ENCODE measurements at regions not wholly inside any gene's neighbourhood (a gene's known extent, or its start where the extent isn't known, plus 50 kb on each side); places are given as distances from the start of the nearest gene placed in this dataset.

DNA sequence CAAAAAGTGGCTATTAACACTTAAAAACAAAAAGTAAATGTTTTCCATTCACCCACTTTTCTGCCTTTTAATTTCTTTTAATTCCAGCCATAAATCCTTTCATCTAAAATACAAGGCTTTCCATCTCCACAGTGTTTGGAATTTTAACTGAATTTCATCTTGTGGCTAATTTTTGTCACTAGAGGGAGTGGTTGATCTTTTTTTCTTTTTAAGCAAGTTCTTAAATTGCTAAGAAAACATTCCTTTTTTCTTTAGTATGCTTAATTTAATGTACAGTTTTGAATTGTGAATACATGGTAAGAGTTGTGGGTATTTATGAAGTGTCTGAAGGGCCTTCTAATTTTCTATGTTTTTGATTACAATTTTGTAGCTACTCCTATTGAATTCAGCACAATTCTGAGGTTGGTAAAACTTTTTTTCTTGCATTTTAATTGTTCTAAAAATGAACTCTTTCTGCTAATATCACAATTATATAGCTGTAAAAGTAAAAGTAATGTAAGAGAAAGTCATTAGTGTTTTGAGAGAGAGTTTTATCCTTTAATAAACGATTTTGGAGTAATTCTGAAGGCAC, 54.9 kb upstream of the ANK3 start:
- H3K36me3 ChIP-seq: no peaks in the 10 kb centered on the region
- H3K27ac ChIP-seq: no peak overlapping the region
- H3K9me3 ChIP-seq (ENCODE audit: severe bottlenecking): no peaks in the 10 kb centered on the region
- H3K4me3 ChIP-seq (ENCODE audit: low read depth, low read length): no peak overlapping the region
- TF ChIP-seq, protein P1, sequence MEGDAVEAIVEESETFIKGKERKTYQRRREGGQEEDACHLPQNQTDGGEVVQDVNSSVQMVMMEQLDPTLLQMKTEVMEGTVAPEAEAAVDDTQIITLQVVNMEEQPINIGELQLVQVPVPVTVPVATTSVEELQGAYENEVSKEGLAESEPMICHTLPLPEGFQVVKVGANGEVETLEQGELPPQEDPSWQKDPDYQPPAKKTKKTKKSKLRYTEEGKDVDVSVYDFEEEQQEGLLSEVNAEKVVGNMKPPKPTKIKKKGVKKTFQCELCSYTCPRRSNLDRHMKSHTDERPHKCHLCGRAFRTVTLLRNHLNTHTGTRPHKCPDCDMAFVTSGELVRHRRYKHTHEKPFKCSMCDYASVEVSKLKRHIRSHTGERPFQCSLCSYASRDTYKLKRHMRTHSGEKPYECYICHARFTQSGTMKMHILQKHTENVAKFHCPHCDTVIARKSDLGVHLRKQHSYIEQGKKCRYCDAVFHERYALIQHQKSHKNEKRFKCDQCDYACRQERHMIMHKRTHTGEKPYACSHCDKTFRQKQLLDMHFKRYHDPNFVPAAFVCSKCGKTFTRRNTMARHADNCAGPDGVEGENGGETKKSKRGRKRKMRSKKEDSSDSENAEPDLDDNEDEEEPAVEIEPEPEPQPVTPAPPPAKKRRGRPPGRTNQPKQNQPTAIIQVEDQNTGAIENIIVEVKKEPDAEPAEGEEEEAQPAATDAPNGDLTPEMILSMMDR (IDR thresholded peaks at IDR 0.05; ENCODE audit: low read depth, low read length): 0 out of 2 replicates have a peak, but pooled peaks have one; percentile 17
- no peak for DNase-seq
- no peaks in the 10 kb centered on the region for H3K27me3 ChIP-seq (ENCODE audit: insufficient read depth, low read depth, severe bottlenecking)

DNA sequence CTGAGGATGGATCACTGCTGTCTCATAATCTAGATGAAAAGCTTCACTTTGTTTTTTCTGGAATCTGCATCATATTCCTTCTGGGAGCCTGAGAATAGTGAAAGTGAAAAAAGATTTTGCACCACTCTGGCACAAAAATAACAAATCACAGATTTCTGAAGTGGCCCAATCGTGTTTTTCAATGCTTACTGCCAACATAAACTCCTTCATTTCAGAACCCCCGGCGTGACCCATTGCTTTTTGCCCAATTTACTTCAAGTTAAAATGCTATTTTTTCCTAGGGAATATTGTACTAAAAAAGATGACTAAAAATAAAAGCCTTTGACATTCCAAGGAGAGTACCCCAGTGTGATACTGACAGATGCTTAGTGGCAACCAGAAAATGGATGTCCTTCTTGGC, 53.7 kb upstream of the ANK3 start:
- Histone ChIP-seq H3K9me3 (ENCODE audit: severe bottlenecking) (no peaks in the 10 kb centered on the region), H3K36me3 (no peaks in the 10 kb centered on the region), H3K27ac (no peak overlapping the region), H3K27me3 (ENCODE audit: insufficient read depth, low read depth, severe bottlenecking) (no peaks in the 10 kb centered on the region), H3K4me3 (ENCODE audit: low read depth, low read length) (no peak overlapping the region)
- no peak for DNase-seq
- TF ChIP-seq, protein P1 (IDR thresholded peaks at IDR 0.05; ENCODE audit: low read depth, low read length): no peak

DNA sequence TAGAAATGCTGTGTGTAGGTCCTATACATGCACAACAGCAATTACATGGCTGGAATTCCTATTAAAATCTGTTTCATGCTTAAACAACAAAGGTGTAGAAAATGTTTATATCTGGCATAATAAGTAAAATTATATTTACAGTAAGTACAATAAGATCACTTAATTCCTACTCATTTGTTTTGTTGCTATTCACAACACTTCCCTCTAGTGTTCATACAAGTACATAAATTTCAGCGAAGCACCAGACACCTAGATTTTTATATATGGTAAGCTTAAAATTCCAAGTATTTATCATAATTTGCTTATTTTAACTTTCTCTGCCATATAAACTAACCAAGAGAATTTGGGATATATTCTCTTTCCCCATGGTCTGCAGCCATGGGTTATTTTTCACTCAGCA, 51.8 kb upstream of the ANK3 start:
- DNase-seq: no peak
- Histone ChIP-seq H3K36me3 (no peaks in the 10 kb centered on the region), H3K9me3 (ENCODE audit: severe bottlenecking) (no peaks in the 10 kb centered on the region), H3K27ac (no peak overlapping the region), H3K4me3 (ENCODE audit: low read depth, low read length) (no peak overlapping the region), H3K27me3 (ENCODE audit: insufficient read depth, low read depth, severe bottlenecking) (no peaks in the 10 kb centered on the region)
- TF ChIP-seq, protein P1 (IDR thresholded peaks at IDR 0.05; ENCODE audit: low read depth, low read length): no peak

DNA sequence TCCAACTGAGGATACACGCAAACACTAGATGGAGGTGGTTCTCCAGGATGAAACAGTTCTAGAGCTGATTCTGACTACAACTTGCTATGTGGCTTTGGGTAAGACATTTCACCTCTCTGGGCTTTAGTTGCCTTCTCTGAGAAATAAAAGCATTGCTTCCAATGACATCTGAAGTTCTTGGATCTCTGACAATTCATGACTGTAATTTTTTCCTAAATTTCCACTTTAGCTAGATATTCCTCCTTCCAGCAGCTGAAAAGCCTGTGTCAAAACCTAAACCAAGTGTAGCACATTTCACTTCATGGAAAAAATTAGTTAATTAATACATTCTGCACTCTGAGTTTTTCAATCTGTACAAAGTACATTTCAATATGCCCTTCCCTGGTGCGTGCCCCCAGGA, 50.0 kb upstream of the ANK3 start:
- Histone ChIP-seq H3K27me3 (ENCODE audit: insufficient read depth, low read depth, severe bottlenecking) (no peaks in the 10 kb centered on the region), H3K9me3 (ENCODE audit: severe bottlenecking) (no peaks in the 10 kb centered on the region), H3K4me3 (ENCODE audit: low read depth, low read length) (no peak overlapping the region), H3K36me3 (no peaks in the 10 kb centered on the region), H3K27ac (no peak overlapping the region)
- TF ChIP-seq, protein P1 (IDR thresholded peaks at IDR 0.05; ENCODE audit: low read depth, low read length): no peak
- DNase-seq: no peak
